Colonic mucosa (tissue), 4 donors: ENCODE measurements at regions not wholly inside any gene's neighbourhood (a gene's known extent, or its start where the extent isn't known, plus 50 kb on each side); places are given as distances from the start of the nearest gene placed in this dataset.

Experiments
- DNase-seq: peaks from one replicate; pipeline ENCODE4 v3.0.0-alpha.2; 2020
- H3K27ac ChIP-seq: fragments of 200-600 bp; one replicate; pipeline ENCODE4 v1.8.0; 2021
- H3K27me3 ChIP-seq: fragments of 200-600 bp; one replicate; pipeline ENCODE4 v1.8.0; 2021
- H3K36me3 ChIP-seq: fragments of 200-600 bp; one replicate; pipeline ENCODE4 v1.8.0; 2021
- H3K4me1 ChIP-seq: fragments of 200-600 bp; one replicate; pipeline ENCODE4 v1.8.0; 2021; ENCODE audit warnings: mild to moderate bottlenecking
- H3K4me3 ChIP-seq: fragments of 200-600 bp; one replicate; pipeline ENCODE4 v1.8.0; 2021
- H3K9ac ChIP-seq, 2 donors: one replicate each; pipeline ENCODE4 v1.7.0; 2013; ENCODE audit warnings: control low read depth in 2 of 2, low read depth in 2 of 2, low read length in 2 of 2
- H3K9me3 ChIP-seq: fragments of 200-600 bp; one replicate; pipeline ENCODE4 v1.8.0; 2021
- CTCF ChIP-seq: fragments of 200-600 bp; IDR thresholded peaks from one replicate; pipeline ENCODE4 v1.8.0; 2022; ENCODE audit warnings: antibody characterized with exemption, mild to moderate bottlenecking
- intact Hi-C: fragments of 100-400 bp; cut with DNase I; formaldehyde crosslinking; loops from one replicate; pipeline ENCODE4 v1.14.1; 2022
- donor health status: healthy.
- donor health status: DM: no; HTN: no; CAD: no.
- donor health status: DM: no; HTN: no; CAD: no.

- Histone ChIP-seq H3K4me1 (no peaks in the 10 kb centered on the region), H3K27ac (no peak overlapping the region), H3K27me3 (no peaks in the 10 kb centered on the region), H3K36me3 (no peaks in the 10 kb centered on the region), H3K9ac (no peak overlapping the region), H3K9me3 (no peaks in the 10 kb centered on the region), H3K4me3 (no peak overlapping the region)
- intact Hi-C loops, result no loop called here
- TF ChIP-seq CTCF, result no peak
- DNase-seq, result no peak
Measured at GRCh38 chr4:57278780-57279179, 168.6 kb upstream of the IGFBP7 start.

- Histone ChIP-seq H3K9ac (no peak overlapping the region), H3K36me3 (no peaks in the 10 kb centered on the region), H3K27me3 (no peaks in the 10 kb centered on the region), H3K9me3 (no peaks in the 10 kb centered on the region), H3K4me1 (no peaks in the 10 kb centered on the region), H3K4me3 (no peak overlapping the region), H3K27ac (no peak overlapping the region)
- no peak for TF ChIP-seq CTCF
- no peak for DNase-seq
- intact Hi-C loops, result no loop called here
Measured at GRCh38 chr4:57274082-57274481, 163.9 kb upstream of the IGFBP7 start.

GRCh38 chr4:57270346-57270745 lies 160.2 kb upstream of the IGFBP7 start:
- intact Hi-C loops, result no loop called here
- no peak for DNase-seq

GRCh38 chr4:57265831-57266582 lies 155.8 kb upstream of the IGFBP7 start:
- DNase-seq, result no peak
- no peaks in the 10 kb centered on the region for H3K36me3 ChIP-seq
- H3K4me3 ChIP-seq, result no peak overlapping the region
- no peaks in the 10 kb centered on the region for H3K4me1 ChIP-seq
- H3K9me3 ChIP-seq, result no peaks in the 10 kb centered on the region
- H3K9ac ChIP-seq, result no peak overlapping the region
- H3K27ac ChIP-seq, result no peak overlapping the region
- intact Hi-C loops, result no loop called here
- no peak for TF ChIP-seq CTCF
- H3K27me3 ChIP-seq, result no peaks in the 10 kb centered on the region

More at GRCh38 chr4:57270346-57270745, 160.2 kb upstream of the IGFBP7 start:
- H3K27ac ChIP-seq, result no peak overlapping the region
- TF ChIP-seq CTCF, result no peak
- H3K9me3 ChIP-seq, result no peaks in the 10 kb centered on the region
- no peaks in the 10 kb centered on the region for H3K4me1 ChIP-seq
- H3K4me3 ChIP-seq, result no peak overlapping the region
- no peaks in the 10 kb centered on the region for H3K36me3 ChIP-seq
- H3K27me3 ChIP-seq, result no peaks in the 10 kb centered on the region
- no peak overlapping the region for H3K9ac ChIP-seq

- DNase-seq, result no peak
- Histone ChIP-seq H3K4me3 (no peak overlapping the region), H3K27me3 (no peaks in the 10 kb centered on the region), H3K27ac (no peak overlapping the region), H3K9ac (no peak overlapping the region), H3K36me3 (no peaks in the 10 kb centered on the region), H3K4me1 (no peaks in the 10 kb centered on the region), H3K9me3 (no peaks in the 10 kb centered on the region)
- intact Hi-C loops, result no loop called here
- TF ChIP-seq CTCF, result no peak
Measured at GRCh38 chr4:57254754-57255153, 144.6 kb upstream of the IGFBP7 start.
